T1000 (cell line): ENCODE measurements at regions not wholly inside any gene's neighbourhood (a gene's known extent, or its start where the extent isn't known, plus 50 kb on each side); places are given as distances from the start of the nearest gene placed in this dataset.

Experiments
- DNase-seq: peaks from one replicate; lab custom pipeline; 2025; ENCODE audit warnings: mixed read lengths; lab: John Stamatoyannopoulos, UW

DNA sequence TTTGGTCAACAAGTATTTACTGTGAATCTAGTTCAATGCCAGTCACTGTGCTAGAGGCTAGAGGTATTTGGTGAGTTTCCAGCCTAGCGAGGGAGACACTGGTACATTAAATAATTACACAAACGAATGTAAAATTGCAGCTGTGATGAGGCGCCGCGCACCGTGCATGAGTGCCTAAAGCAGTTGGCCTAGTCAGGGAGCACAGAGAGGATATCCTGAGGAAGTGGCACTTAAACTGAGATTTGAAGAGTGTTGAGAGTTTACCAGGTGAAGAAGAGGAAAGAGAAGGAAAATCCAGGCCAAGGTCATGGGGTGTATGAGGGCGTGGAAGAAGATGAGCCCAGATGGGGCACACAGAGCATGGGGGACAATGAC is 157.6 kb upstream of the NDUFV2 start:
- DNase-seq = no peak

DNA sequence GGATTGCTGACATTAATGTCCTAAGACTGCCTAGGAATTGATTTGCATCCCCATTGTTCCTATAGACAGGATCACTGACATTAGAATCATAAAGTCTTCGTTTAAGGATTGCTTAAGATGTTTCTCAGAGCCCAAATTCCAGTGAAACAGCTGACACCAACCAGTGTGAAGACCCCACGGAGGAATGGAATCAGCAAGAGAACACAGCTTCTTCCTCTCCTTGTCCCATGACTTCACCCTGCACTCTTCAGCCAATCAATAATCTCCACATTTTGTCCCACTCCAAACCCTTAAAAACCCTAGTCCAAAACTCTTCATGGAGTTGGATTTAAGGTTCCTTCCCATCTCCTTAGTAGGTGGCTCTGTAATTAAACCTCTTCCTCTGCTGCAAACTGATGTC is 157.0 kb upstream of the NDUFV2 start:
- DNase-seq = no peak

DNA sequence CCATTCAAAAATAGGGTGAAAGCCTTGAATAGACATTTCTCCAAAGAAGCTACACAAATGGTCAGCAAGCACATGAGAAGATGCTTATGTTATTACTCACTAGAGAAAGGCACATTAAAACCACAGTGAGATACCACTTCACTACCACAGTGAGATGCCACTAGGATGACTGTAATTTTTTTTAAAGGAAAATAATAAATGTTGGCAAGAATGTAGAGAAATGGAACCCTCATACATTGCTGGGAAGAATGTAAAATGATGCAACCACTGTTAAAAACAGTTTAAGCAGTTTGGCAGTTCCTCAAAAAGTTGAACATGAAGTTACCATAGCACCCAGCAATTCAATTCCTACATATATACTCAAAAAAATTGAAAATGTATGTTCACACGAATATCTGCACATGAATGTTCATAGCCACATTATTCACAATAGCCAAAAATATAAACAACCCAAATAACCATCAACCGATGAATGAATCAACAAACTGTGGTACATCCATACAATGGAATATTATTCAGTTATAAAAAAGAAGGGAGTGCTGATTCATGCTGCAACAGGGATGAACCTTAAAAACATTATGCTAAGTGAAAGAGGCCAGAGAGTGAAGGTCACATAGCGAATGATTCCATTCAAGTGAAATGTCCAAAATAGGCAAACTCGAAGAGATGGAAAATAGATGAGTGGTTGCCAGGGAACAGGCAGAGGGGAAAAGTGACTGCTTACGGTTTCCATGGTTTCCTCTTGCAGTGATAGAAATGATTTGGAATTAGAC is 156.2 kb upstream of the NDUFV2 start:
- no peak for DNase-seq

DNA sequence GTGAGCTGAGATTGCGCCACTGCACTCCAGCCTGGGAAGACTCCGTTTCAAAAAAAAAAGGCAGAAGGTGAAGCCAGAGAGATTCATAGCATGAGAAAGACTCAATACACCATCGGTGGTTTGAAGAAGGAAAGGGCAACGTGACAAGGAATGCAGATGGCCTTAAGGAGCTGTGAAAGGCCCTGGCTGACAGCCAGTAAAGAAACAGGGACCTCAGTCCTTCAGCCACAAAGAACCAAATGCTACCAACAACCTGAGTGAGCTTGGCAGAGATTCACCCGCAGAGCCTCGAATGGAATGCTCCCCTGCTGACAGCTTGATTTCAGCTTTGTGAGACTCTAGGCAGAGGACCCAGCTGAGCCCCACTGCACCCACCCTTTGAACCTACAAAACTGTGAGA is 154.9 kb upstream of the NDUFV2 start:
- DNase-seq = no peak

DNA sequence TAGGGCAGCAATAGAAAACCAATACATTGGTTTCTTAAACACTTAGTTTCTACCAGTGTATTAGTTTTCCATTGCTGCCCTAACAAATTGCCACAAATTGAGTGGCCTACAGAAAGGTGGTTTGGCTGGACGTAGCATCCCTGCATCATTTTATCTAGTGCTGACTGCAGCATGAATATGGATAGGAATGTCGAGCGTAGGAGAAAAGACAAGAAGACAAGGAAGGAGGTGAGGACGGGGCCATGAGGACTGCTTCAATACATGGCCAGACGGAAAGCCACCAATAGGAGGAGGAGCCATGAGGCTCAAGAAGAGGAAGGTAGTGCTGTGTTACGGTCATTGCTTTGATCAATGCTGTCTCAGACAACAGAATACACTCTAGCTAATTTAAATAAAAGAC is 154.5 kb upstream of the NDUFV2 start:
- DNase-seq = no peak

DNA sequence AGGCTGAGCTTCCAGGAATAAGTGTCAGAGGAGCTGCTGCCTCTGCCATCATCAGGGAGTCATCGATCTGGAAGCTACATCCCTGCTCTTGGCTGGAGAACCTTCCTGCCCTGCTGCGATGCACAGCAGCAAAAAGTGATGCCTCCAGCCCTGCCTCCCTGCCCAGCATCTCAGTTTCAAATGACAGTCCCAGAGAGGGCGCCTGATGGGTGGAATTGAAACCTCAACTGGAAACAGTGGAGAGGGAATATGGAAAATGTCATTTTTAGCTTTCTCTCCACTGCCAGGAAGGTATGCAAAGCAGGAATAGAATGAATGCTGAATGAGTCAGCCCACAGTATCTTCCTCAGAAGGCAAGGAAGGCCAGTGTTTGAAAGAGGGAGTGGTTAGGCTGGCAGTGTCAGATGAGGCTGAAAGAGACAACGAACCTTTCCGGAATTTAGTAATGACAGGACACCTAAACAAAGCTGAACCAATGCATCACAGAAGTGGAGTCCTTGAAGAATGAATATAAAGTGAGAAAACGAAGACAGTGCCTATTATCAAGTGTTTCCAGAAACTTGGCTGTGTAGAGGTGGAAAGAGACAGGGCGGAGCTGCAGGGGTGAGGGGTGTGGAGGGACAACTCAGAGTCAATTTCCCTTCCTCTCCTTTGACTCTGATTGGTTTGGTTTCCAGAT is 153.9 kb upstream of the NDUFV2 start:
- DNase-seq = peak; percentile 42

DNA sequence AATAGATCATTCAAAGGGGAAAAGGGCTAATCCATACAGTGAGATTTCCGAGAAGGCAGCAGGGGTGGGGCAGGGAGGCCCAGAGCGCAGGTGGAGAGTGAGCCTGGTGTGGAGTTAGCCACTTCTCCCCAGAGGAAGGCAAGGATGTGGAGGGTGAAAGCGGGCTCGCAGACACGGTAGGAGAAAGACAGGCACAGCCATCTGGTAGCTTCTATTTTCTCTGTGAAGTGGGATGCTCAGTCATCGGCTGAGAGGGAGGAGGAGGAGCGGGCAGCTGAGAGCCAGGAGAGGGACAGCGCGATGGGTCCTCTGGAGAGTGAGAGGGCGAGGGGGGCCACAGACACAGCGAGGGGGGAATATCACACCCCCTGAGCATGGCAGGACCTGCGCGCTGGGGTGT is 153.3 kb upstream of the NDUFV2 start:
- no peak for DNase-seq

- no peak for DNase-seq
Measured at GRCh38 chr18:8951491-8951890, 151.0 kb upstream of the NDUFV2 start.

GRCh38 chr18:8952174-8952573 is 150.3 kb upstream of the NDUFV2 start:
- no peak for DNase-seq

DNA sequence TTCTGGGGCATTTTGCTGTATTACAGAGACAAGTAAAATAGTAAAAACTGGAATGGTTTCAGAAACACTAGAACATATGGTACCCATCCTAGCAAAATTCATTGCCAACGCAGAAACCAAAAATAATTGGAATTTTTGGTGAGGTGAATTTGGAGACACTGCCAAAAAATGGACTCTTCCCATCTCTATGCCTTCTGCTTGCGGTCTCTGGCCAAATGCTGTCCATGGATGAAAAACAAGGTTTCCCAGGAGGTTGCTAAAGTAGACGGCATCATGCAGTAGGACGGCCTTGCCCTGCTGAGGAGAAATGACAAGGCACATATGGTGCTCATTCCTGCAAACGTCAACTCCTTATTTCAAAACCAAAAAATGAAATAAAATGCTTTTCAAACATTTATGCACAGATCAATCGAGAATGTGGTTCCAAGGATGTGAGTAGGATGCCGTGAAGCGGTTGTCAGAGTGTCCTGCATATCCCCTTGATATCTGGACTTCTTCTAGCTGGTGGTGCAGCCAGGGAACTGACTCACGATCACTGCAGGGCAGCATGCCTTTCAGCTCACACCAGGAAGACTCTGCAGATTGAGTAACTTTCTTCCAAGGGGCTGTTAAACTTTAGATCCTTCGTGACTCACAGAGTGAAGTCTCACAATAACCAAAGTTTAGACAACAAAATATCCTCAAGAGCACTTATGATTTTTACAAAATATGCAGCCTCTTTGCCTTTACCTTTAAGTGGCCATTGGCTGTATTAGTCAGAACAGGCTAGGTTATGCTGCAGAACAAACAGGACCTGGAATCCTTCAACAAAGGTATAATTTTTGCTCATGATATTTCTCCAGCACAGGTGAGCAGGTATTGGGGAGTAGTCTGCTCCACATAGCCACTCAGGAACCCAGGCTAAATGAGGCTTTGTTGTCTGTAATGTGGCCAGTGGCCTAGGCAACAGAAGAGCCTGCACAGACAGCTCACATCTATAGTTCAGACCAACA is 149.4 kb upstream of the NDUFV2 start:
- DNase-seq = no peak

DNA sequence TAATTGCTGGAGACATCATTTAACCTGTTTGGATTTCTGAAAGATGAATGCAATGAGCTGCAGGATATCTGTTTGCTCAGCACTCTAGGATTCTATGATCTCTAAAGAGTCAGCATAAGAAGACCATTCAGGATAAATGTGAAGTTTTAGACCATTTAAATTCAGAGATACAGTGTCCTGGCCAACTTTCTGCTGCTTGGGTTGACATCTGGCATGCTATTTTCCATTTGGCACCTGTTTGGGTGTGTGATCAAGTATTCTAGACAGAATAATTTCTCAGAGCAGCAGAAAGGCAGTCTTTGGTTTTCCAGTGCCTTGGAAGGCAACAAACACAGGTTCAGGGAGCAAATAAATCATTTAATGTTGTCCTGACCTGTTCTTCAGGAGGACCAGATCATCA is 144.8 kb upstream of the NDUFV2 start:
- no peak for DNase-seq

- DNase-seq = no peak
Measured at GRCh38 chr18:8958660-8959059, 143.8 kb upstream of the NDUFV2 start.

DNA sequence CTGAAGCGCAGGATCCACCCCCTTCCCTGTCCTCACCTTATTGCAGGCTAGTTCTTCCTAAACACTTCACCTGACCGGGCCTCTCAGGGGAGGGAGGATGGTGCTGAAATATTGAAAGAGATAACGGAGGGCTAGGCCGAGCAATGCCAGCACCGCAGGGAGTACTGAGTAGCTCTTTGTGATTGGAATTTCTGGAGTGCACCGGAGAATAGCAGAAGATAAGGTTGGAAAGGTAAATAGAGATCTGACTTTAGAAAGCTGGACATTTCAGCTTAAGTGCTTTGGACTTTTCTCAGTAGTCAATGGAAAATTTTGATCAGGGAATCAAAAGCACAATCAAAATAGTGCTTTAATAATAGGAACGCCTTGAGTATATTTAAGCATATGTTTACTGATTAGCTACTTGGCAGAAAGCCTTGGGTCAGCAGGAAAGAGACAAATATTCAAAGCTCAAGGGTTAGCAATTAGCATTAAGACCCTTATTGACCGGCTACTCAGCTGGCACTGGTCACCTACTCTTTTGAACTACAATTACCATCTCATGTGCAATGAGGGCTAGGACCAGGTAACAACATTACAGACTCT is 142.9 kb upstream of the NDUFV2 start:
- no peak for DNase-seq

DNA sequence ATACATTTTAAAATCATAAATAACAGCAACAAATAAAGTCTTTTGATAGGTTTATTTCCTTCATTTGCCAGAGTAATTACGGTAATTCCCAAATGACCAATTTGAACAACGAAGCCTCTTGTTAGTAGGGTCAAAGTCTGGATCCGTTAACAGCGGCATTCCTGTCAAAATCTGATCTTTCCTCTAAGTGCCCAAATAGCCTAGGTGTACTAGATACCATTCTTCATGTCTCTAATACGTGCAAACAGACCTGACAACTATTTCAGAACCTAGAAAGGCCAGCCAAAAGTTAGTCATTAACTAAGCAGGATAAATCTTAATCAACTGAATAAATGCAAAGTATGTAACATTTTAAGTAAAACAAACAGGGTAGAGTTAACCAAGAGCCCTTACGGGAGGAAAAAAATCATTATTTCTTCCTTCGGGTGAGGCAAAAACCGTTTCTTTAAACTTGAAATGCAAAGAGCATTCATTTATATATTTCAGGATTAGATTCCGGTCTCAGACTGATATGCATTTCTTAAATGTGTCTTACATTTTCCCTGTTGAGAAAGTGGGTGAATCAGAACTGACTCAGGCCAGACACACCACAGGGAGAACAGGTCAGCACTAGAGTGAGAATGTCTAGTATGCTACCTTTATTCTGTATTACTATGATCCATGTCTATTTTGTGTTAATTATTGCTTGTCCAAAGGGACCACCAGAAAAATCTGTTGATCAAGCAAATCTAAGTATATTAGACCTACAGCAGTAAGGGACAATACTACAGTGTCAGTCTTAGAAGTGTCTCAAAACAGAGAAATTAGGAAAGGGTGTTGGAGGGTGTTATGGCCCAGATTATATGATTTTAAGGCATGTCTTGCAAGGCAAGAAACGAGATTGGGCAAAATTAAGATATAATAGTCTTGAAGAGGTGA is 141.5 kb upstream of the NDUFV2 start:
- no peak for DNase-seq

GRCh38 chr18:8962192-8962779 is 140.2 kb upstream of the NDUFV2 start:
- DNase-seq = no peak

DNA sequence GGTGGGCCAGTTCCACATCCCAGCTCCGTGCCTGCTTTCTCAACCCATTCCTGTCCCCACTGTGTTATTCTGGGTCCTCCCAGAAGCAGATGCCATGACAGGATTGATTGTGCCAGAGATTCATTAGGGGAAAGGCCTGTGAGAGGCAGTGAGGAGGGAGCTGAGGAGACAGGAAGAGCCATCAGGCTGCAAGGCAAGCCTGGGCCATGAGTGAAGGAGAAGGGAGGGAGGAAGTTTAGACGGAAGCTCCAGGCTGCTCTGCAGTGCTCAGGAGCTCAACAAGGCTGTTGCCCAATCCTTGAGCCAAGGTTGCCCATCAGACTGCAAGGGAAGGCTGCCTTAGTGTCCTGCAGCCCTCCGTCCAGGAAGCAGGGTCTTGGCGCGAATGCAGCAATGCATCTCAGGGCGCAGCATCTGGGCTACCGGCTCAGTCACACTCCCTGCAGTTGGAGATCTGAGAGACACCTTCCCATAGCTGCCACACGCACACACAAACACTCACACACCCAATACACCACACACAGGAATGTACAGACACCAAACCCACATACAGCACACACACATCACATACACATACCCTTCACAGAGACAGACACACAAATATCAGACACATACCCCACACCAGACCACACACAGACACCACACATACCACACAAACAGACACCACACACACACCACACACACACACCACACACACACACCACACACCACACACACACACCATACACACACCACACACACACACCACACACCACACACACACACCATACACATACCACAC is 139.5 kb upstream of the NDUFV2 start:
- no peak for DNase-seq

DNA sequence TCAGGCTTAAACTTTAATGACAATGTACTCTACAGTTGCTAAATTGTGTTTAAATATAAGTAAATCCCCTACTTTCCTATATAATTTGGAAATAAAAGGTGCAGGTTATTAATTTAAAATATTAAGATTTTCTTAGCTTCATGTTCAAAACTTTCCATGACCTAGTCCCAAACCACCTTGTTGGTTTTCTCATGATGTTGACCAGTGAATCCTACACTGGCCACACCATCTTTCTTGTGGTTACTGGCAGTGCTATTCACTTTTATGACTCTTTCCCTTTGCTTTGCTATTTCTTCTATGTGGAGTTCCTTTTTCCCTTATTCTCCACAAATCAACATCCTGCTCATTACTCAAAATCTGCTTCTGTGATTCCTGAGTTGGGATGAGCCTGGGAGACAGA is 138.6 kb upstream of the NDUFV2 start:
- no peak for DNase-seq

GRCh38 chr18:8965398-8965797 is 137.1 kb upstream of the NDUFV2 start:
- DNase-seq = no peak

DNA sequence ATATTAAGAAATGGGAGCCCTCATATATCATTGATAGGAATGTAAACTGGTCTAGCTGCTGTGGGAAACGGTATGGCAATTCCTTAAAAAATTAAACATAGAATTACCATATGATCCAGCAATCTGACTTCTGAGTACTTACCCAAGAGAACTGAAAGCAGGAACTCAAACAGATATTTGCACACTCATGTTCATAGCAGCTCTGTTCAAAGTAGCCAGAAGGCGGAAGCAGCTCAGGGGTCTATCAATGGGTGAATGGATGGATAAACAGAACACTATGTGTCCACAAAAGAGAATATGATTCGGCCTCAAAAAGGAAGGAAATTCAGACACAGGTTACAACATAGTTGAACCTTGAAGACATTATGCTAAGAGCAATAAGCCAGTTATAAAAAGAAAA is 135.7 kb upstream of the NDUFV2 start:
- DNase-seq = no peak

DNA sequence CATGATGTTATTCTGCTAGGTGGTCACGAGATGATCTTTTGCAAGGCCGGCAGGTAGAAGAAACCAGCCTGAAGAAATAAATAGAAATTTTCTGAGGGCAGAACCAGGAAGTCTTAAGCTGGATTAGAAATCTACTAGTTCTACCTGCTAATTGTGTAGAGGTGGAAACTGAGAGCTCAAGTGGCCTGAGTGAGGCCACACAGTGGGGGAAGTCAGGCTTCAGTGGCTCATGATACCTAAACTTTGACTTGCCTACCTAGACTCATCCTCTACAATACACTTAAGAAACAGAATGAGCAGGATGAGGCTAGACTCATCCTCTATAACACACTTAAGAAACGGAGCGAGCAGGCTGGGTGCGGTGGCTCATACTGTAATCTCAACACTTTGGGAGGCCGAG is 134.9 kb upstream of the NDUFV2 start:
- no peak for DNase-seq
